Mesendoderm (in vitro differentiated cells): ENCODE measurements at regions not wholly inside any gene's neighbourhood (a gene's known extent, or its start where the extent isn't known, plus 50 kb on each side); places are given as distances from the start of the nearest gene placed in this dataset.

Source experiments
- DNase-seq: peaks from one replicate; pipeline ENCODE4 v3.0.0; 2013
- H2AK5ac ChIP-seq: 2 replicates; pipeline ENCODE4 v1.6.1; 2013; ENCODE audit warnings: low read length, inconsistent platforms
- H2BK120ac ChIP-seq: 2 replicates; pipeline ENCODE4 v1.6.1; 2013; ENCODE audit warnings: low read depth, mild to moderate bottlenecking, low read length, moderate library complexity, mixed read lengths
- H2BK15ac ChIP-seq: replicated peaks from 2 replicates; pipeline ENCODE4 v1.6.1; 2013; ENCODE audit warnings: low read depth, mild to moderate bottlenecking, moderate library complexity
- H2BK5ac ChIP-seq: 2 replicates; pipeline ENCODE4 v1.6.1; 2013; ENCODE audit warnings: low read length, inconsistent platforms
- H3K18ac ChIP-seq: 2 replicates; pipeline ENCODE4 v1.6.1; 2013; ENCODE audit warnings: mild to moderate bottlenecking, low read length, mixed read lengths
- H3K23ac ChIP-seq: one replicate; pipeline ENCODE4 v1.6.1; 2013; ENCODE audit warnings: low read length
- H3K27ac ChIP-seq: 2 replicates; pipeline ENCODE4 v1.5.1; 2013; ENCODE audit warnings: low read depth, mild to moderate bottlenecking, inconsistent platforms, low read length, moderate library complexity
- H3K27me3 ChIP-seq: 2 replicates; pipeline ENCODE4 v1.6.1; 2013; ENCODE audit warnings: low read length, control low read depth, mild to moderate bottlenecking, inconsistent platforms; ENCODE audit not compliant: insufficient read depth, poor library complexity
- H3K36me3 ChIP-seq: 2 replicates; pipeline ENCODE4 v1.6.1; 2013; ENCODE audit warnings: low read length, inconsistent platforms; ENCODE audit not compliant: control insufficient read depth, insufficient read depth
- H3K4ac ChIP-seq: one replicate; pipeline ENCODE4 v1.6.1; 2013; ENCODE audit warnings: low read depth, mild to moderate bottlenecking, low read length, moderate library complexity
- H3K4me1 ChIP-seq: 2 replicates; pipeline ENCODE4 v1.6.1; 2013; ENCODE audit warnings: low read depth, low read length, inconsistent platforms; ENCODE audit not compliant: control insufficient read depth
- H3K4me2 ChIP-seq: 2 replicates; pipeline ENCODE4 v1.6.1; 2013; ENCODE audit warnings: low read length
- H3K4me3 ChIP-seq: 2 replicates; pipeline ENCODE4 v1.5.1; 2013; ENCODE audit warnings: mild to moderate bottlenecking, low read length
- H3K56ac ChIP-seq: one replicate; pipeline ENCODE4 v1.6.1; 2013; ENCODE audit warnings: low read length
- H3K79me1 ChIP-seq: 2 replicates; pipeline ENCODE4 v1.6.1; 2013; ENCODE audit warnings: low read length, inconsistent platforms
- H3K79me2 ChIP-seq: 2 replicates; pipeline ENCODE4 v1.6.1; 2013; ENCODE audit warnings: mild to moderate bottlenecking, low read length; ENCODE audit not compliant: control insufficient read depth, insufficient read depth
- H3K9ac ChIP-seq: 2 replicates; pipeline ENCODE4 v1.6.1; 2013; ENCODE audit warnings: low read length, inconsistent platforms
- H4K5ac ChIP-seq: one replicate; pipeline ENCODE4 v1.6.1; 2013; ENCODE audit warnings: low read length
- H4K8ac ChIP-seq: one replicate; pipeline ENCODE4 v1.6.1; 2013; ENCODE audit warnings: low read depth, mild to moderate bottlenecking, control low read depth, low read length, moderate library complexity
- WGBS: extraction: QIAGEN DNeasy Blood & Tissue Kit; methylation state at CpG from one replicate; pipeline ENCODE4 v1.1.7; 2013; ENCODE audit warnings: low lambda C conversion rate, missing lambda C conversion rate; ENCODE audit not compliant: insufficient coverage; ENCODE audit errors: extremely low coverage; 5-methylcytosine and 5-hydroxymethylcytosine counted together

- no peak for DNase-seq
- H3K4me3 ChIP-seq, result no peak overlapping the region
- H2BK120ac ChIP-seq, result no peak overlapping the region
- H3K4ac ChIP-seq, result no peak overlapping the region
- no peak overlapping the region for H2BK15ac ChIP-seq
- no peak overlapping the region for H3K18ac ChIP-seq
- no peaks in the 10 kb centered on the region for H3K36me3 ChIP-seq
- no peak overlapping the region for H4K5ac ChIP-seq
- H3K23ac ChIP-seq, result no peak overlapping the region
- H3K79me1 ChIP-seq, result no peaks in the 10 kb centered on the region
- no peak overlapping the region for H3K9ac ChIP-seq
- no peaks in the 10 kb centered on the region for H3K27me3 ChIP-seq
- no CpG with 5 or more reads among the region's 2 CpGs for WGBS
- no peak overlapping the region for H3K27ac ChIP-seq
- no peak overlapping the region for H2AK5ac ChIP-seq
- H3K56ac ChIP-seq, result no peak overlapping the region
- no peak overlapping the region for H2BK5ac ChIP-seq
- H3K4me2 ChIP-seq, result no peak overlapping the region
- H4K8ac ChIP-seq, result no peak overlapping the region
- H3K4me1 ChIP-seq, result no peaks in the 10 kb centered on the region
- no peaks in the 10 kb centered on the region for H3K79me2 ChIP-seq
Measured at GRCh38 chr2:163541943-163542342, 193.9 kb downstream of the FIGN start.

GRCh38 chr2:163541495-163541894 lies 194.3 kb downstream of the FIGN start:
- Histone ChIP-seq H2AK5ac (no peak overlapping the region), H3K36me3 (no peaks in the 10 kb centered on the region), H2BK15ac (no peak overlapping the region), H3K79me1 (no peaks in the 10 kb centered on the region), H2BK120ac (no peak overlapping the region), H3K4me2 (no peak overlapping the region), H4K8ac (no peak overlapping the region), H3K4me3 (no peak overlapping the region), H3K27ac (no peak overlapping the region), H3K79me2 (no peaks in the 10 kb centered on the region), H3K9ac (no peak overlapping the region), H3K23ac (no peak overlapping the region), H3K56ac (no peak overlapping the region), H3K27me3 (no peaks in the 10 kb centered on the region), H3K18ac (no peak overlapping the region), H4K5ac (no peak overlapping the region), H3K4me1 (no peaks in the 10 kb centered on the region), H3K4ac (no peak overlapping the region), H2BK5ac (no peak overlapping the region)
- no peak for DNase-seq
- WGBS, result 100% methylated on average over 1 of the region's 2 CpGs

GRCh38 chr2:163528640-163529217 lies 207.1 kb downstream of the FIGN start:
- no CpG with 5 or more reads among the region's 1 CpG for WGBS
- H2BK5ac ChIP-seq, result no peak overlapping the region
- no peak overlapping the region for H3K27ac ChIP-seq
- H3K23ac ChIP-seq, result no peak overlapping the region
- H2BK120ac ChIP-seq, result no peak overlapping the region
- H3K4me2 ChIP-seq, result no peak overlapping the region
- no peak overlapping the region for H3K4ac ChIP-seq
- H2AK5ac ChIP-seq, result no peak overlapping the region
- H3K36me3 ChIP-seq, result no peaks in the 10 kb centered on the region
- H3K27me3 ChIP-seq, result no peaks in the 10 kb centered on the region
- no peaks in the 10 kb centered on the region for H3K4me1 ChIP-seq
- no peak overlapping the region for H3K18ac ChIP-seq
- no peak overlapping the region for H3K4me3 ChIP-seq
- no peak overlapping the region for H4K8ac ChIP-seq
- no peaks in the 10 kb centered on the region for H3K79me2 ChIP-seq
- H2BK15ac ChIP-seq, result no peak overlapping the region
- no peak overlapping the region for H3K56ac ChIP-seq
- H3K79me1 ChIP-seq, result no peaks in the 10 kb centered on the region
- no peak overlapping the region for H3K9ac ChIP-seq
- no peak overlapping the region for H4K5ac ChIP-seq
- DNase-seq, result no peak

GRCh38 chr2:163527381-163527780 lies 208.4 kb downstream of the FIGN start:
- H2BK15ac ChIP-seq, result no peak overlapping the region
- no peak overlapping the region for H4K5ac ChIP-seq
- H3K27me3 ChIP-seq, result no peaks in the 10 kb centered on the region
- no peak overlapping the region for H3K4me3 ChIP-seq
- H3K9ac ChIP-seq, result no peak overlapping the region
- H3K27ac ChIP-seq, result no peak overlapping the region
- no peak overlapping the region for H3K18ac ChIP-seq
- H2BK120ac ChIP-seq, result no peak overlapping the region
- no peaks in the 10 kb centered on the region for H3K36me3 ChIP-seq
- no peaks in the 10 kb centered on the region for H3K79me1 ChIP-seq
- H2BK5ac ChIP-seq, result no peak overlapping the region
- no peak overlapping the region for H3K4me2 ChIP-seq
- H4K8ac ChIP-seq, result no peak overlapping the region
- H3K79me2 ChIP-seq, result no peaks in the 10 kb centered on the region
- no peak overlapping the region for H3K4ac ChIP-seq
- H3K23ac ChIP-seq, result no peak overlapping the region
- no peak overlapping the region for H2AK5ac ChIP-seq
- DNase-seq, result no peak
- no peaks in the 10 kb centered on the region for H3K4me1 ChIP-seq
- H3K56ac ChIP-seq, result no peak overlapping the region

GRCh38 chr2:163518762-163519161 lies 217.0 kb downstream of the FIGN start:
- H2BK5ac ChIP-seq, result no peak overlapping the region
- H3K4me2 ChIP-seq, result no peak overlapping the region
- H4K5ac ChIP-seq, result no peak overlapping the region
- no peak overlapping the region for H3K23ac ChIP-seq
- H3K4me1 ChIP-seq, result no peaks in the 10 kb centered on the region
- H3K27ac ChIP-seq, result no peak overlapping the region
- H2AK5ac ChIP-seq, result no peak overlapping the region
- no peaks in the 10 kb centered on the region for H3K36me3 ChIP-seq
- no peaks in the 10 kb centered on the region for H3K79me2 ChIP-seq
- H3K56ac ChIP-seq, result no peak overlapping the region
- H3K9ac ChIP-seq, result no peak overlapping the region
- no peak overlapping the region for H3K4me3 ChIP-seq
- H2BK120ac ChIP-seq, result no peak overlapping the region
- H4K8ac ChIP-seq, result no peak overlapping the region
- DNase-seq, result no peak
- H3K27me3 ChIP-seq, result no peaks in the 10 kb centered on the region
- no peak overlapping the region for H2BK15ac ChIP-seq
- no peaks in the 10 kb centered on the region for H3K79me1 ChIP-seq
- H3K18ac ChIP-seq, result no peak overlapping the region
- H3K4ac ChIP-seq, result no peak overlapping the region
- no CpG with 5 or more reads among the region's 2 CpGs for WGBS

- no peak for DNase-seq
- no peaks in the 10 kb centered on the region for H3K79me1 ChIP-seq
- H2BK5ac ChIP-seq, result no peak overlapping the region
- H3K27me3 ChIP-seq, result no peaks in the 10 kb centered on the region
- no peak overlapping the region for H3K4me3 ChIP-seq
- H3K4me1 ChIP-seq, result no peaks in the 10 kb centered on the region
- H3K23ac ChIP-seq, result no peak overlapping the region
- H3K9ac ChIP-seq, result no peak overlapping the region
- no peak overlapping the region for H4K5ac ChIP-seq
- H2BK120ac ChIP-seq, result no peak overlapping the region
- no peak overlapping the region for H3K27ac ChIP-seq
- no peak overlapping the region for H3K4me2 ChIP-seq
- H3K36me3 ChIP-seq, result no peaks in the 10 kb centered on the region
- H3K18ac ChIP-seq, result no peak overlapping the region
- no peak overlapping the region for H2BK15ac ChIP-seq
- no peak overlapping the region for H3K56ac ChIP-seq
- no peak overlapping the region for H2AK5ac ChIP-seq
- H3K4ac ChIP-seq, result no peak overlapping the region
- no peak overlapping the region for H4K8ac ChIP-seq
- no peaks in the 10 kb centered on the region for H3K79me2 ChIP-seq
Measured at GRCh38 chr2:163515836-163516235, 220.0 kb downstream of the FIGN start.
